Stimulated activated CD4-positive, alpha-beta T cell treated with anti-CD3 and anti-CD28 coated beads, TNF-alpha, amount 100 ng/mL, for 24 hours (primary cell): ENCODE measurements at regions not wholly inside any gene's neighbourhood (a gene's known extent, or its start where the extent isn't known, plus 50 kb on each side); places are given as distances from the start of the nearest gene placed in this dataset.

Experiments
- DNase-seq, 3 experiments: peaks; one replicate each; pipeline ENCODE4 v3.0.0-alpha.2; 2020; ENCODE audit warnings: low read depth in 3 of 3

- DNase-seq = no peak
Observed at GRCh38 chr11:37519781-37520180, 921.7 kb upstream of the RAG2 start.

DNA sequence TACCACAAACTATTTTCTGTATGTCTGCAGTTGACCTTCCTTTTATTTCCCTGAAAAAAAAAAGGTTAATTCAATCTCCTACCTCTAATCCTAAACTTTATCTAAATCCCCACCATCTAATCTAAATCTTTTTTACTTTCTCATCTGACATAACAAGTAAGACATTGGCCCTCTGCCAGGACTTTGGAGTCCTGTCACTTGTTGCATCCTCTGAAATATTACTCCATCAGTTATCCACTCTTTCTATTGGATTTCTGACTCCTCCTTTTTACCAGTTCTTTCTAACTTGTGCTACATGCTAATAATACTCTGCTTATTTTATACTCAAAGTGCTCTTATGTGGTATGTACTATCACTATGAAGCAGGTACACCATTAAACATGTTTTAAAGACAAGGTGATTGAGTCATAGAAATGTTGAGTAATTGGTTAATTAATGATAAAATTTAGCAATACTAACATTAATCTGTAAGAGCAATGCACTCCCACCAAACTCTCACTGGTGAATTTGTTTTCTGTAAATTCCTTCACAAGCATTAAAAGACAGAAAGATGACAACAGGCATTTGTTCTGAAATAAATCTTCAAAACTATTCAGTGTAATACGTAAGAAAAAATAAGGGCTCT, 914.2 kb upstream of the RAG2 start:
- DNase-seq = no peak

DNA sequence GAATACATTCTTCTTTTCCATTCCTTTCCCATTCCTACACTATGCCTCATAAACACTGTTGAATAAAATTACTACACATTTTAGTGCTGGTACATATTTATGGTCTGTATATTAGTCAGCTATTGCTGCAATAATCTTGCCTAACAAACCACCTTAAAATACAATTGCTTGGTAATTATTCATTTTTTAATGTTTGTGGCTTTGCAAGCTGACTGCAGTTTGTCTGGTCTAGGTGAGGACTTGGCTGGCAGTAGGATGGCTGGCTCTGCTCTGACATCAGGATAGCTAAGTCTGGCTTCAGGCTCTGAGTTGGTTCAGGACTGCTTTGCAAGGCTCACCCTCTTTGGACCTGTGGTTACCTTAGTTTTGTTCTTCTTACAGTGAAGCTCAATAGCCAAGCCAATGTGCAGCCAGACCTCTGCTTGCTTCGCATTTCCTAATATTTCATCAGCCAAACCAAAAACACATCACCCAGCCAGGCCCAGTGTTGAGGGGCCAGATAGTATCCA, 913.4 kb upstream of the RAG2 start:
- DNase-seq = no peak

DNA sequence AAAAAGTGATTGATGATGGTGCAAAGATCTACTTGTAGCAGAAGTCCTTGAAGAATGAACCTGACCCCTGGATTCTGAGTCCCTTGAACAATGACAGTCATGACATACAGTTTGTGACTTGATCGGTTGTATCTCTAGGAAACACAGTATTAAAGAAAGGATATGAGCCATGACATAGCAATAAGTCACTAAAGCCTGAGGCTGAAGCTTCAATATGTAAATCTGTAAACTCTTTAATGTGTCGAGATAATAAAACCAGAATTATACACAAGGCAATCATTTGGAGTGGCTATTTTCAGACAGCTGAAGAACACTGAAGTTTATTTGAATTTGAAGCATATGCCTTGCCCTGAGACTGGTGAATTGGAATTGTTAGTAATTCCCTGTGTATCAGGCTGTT, 911.5 kb upstream of the RAG2 start:
- no peak for DNase-seq

DNA sequence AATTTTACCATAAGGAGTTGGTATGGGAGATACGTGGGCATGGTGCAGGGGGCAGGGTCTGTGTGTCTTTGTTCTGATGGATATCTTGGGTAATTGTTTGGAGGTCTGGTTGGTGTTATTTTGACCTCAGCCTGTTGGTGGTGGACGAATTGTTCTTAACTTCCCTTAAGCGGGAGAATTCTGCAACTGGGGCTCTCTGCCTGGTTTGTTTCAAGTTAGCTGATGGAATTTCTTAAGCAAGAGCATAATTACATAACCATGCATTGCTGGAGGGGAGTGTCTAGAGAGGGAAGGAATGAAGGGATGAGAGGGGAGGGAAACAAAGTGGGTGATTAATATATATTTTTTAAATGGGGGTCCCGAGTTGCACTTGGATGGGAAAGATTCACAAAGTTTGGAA, 908.5 kb upstream of the RAG2 start:
- DNase-seq = no peak

DNA sequence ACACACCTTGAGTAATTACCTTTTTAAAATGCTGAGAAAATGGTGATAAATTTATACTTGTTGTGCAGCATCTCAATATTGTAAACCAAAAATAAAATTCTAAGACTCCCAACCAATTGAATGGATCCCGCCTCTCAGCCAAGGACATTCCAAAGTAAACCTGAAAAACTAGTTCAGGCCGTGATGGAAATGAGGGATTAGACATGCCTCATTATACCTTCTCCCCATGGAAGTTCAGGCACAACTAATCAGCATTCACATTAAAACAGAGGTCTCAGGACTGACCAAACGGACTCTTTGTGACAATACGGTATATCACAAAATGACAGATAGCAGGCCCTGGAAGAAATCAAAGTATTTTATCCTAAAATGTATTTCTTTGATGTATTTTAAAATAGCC, 907.4 kb upstream of the RAG2 start:
- DNase-seq = no peak

- no peak for DNase-seq
Observed at GRCh38 chr11:37504921-37505320, 906.9 kb upstream of the RAG2 start.

GRCh38 chr11:37504060-37504611, 906.1 kb upstream of the RAG2 start:
- DNase-seq = no peak

- DNase-seq = no peak
Observed at GRCh38 chr11:37503411-37504059, 905.5 kb upstream of the RAG2 start.

- no peak for DNase-seq
Observed at GRCh38 chr11:37502202-37502601, 904.2 kb upstream of the RAG2 start.

- no peak for DNase-seq
Observed at GRCh38 chr11:37500425-37500824, 902.4 kb upstream of the RAG2 start.

DNA sequence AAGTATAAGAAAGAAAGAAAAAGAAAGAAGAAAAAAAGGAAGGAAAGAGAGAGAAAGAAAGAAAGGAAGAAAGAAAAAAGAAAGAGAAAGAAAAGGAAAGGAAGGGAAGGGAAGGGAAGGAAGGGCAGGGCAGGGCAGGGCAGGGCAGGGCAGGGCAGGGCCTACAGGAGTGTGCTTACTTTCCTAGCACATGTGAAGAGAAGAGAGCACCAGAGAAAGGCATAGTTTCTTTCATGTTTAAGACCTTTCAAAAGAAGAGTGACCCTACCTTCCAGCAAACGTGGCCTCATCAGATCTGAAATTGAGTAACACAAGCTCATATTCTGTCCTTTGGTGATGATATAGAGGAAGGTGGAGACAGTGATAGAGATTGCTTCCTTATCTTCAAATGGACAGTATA, 899.3 kb upstream of the RAG2 start:
- DNase-seq = no peak

GRCh38 chr11:37496201-37496600, 898.2 kb upstream of the RAG2 start:
- DNase-seq = no peak

GRCh38 chr11:37484298-37484697, 886.3 kb upstream of the RAG2 start:
- DNase-seq = no peak

GRCh38 chr11:37483761-37484160, 885.7 kb upstream of the RAG2 start:
- no peak for DNase-seq

DNA sequence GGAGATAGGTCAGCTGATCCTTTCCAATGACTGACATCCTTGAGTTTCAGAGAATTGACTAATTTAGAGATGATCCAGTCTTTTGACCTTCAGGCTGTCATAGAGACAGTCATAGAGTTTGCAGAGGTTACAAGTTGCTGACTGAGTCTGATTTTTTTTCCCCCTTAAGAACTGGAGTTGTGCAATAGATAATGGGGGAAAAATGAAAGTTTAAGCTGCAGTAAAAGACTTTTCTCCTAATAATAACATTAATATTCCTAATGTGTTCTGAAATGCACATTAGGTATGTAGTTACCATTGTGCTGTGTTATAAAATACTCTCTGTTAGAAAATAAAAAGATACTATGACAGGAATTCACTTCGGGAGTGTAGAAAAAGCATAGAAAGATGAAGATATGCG, 876.9 kb upstream of the RAG2 start:
- DNase-seq = no peak

GRCh38 chr11:37468344-37468743, 870.3 kb upstream of the RAG2 start:
- no peak for DNase-seq

DNA sequence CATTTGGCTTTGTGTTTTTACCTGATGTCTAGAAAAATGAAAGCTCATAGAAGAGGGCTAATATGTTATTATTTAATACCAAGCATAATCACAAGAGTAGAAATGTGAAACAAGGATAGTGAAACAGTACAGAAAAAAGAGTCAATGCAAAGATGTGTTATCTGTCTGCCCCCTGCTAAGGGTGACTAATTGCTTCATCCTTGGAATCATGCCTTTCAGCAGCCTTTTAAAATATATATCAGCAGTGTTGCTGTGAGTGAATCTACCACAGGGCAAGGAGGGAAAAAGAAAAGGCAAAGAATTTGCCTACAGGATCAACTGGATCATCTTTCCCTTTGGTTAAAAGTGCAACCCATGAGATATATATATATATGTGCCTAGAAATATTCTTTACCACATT, 867.2 kb upstream of the RAG2 start:
- no peak for DNase-seq

DNA sequence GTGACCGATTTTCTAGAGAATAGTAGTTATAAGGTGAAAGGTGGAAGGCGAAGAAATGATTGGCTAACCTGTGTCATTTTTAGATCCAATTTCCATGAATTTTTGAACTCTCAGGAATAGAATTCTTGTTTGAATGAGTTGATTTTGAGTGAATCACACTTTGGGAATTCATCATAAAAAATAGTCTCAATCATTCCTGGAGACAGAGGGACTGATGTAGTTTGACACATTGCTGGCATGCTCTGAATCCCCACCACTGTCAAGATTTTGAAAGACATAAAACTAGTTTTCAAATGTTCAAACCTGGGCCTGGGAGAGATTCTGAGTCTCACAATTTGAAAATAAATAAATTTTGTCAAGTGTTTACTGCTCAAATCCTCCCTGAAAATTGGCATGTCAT, 861.4 kb upstream of the RAG2 start:
- DNase-seq = no peak

GRCh38 chr11:37456746-37457145, 858.7 kb upstream of the RAG2 start:
- no peak for DNase-seq

- DNase-seq = no peak
Observed at GRCh38 chr11:37451903-37452302, 853.9 kb upstream of the RAG2 start.

GRCh38 chr11:37450613-37451012, 852.6 kb upstream of the RAG2 start:
- DNase-seq = no peak

DNA sequence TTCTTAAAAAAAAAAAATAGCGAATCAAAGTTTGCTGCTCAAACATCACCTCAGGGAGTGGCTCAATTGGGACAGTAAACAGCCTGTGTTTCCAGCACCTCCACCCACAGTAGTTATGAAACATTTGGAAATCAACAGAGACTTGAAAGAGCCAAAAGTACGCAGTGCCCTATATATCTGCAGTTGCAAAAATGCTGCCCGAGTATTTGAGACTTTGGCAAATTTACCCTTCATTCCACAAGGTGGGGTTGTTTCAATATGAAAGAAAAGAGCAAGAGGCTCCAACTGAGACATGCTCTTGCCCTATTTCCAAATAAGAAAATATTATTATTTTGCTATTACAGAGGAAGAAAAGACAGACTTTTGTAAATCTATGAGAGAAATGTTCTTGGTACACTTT, 851.1 kb upstream of the RAG2 start:
- DNase-seq = no peak

DNA sequence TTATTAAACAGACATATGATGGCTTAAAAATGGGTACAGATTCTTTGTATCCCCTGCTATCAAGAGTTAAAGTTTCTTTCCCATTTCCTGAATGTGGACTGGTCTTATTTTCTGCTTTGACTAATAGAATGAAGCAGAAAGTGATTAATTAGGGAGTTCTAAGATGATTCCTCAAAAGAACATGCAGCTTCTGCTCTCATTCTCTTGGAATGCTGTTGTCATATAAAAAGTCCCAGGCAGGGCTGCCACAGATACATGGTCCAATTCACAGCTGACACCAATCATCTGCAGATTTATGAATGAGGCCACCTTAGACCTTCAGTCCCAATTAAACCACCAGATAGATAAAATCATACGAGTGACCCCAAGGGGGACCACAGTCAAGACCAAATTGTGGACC, 844.5 kb upstream of the RAG2 start:
- no peak for DNase-seq
